NOMO-1 treated with dmso at 0.1 percent for 144 hours (cell line): ENCODE measurements at regions not wholly inside any gene's neighbourhood (a gene's known extent, or its start where the extent isn't known, plus 50 kb on each side); places are given as distances from the start of the nearest gene placed in this dataset.

ENCODE experiments used
- DNase-seq: peaks from one replicate; lab custom pipeline; 2025; ENCODE audit not compliant: unreplicated experiment; lab: John Stamatoyannopoulos, UW

GRCh38 chr16:85254051-85254450 lies 141.8 kb upstream of the CIBAR2 start:
- DNase-seq: no peak

- DNase-seq: no peak
These were observed 142.6 kb upstream of the CIBAR2 start for GRCh38 chr16:85254921-85255320.

- DNase-seq: no peak
These were observed 143.5 kb upstream of the CIBAR2 start for GRCh38 chr16:85255777-85256176.

GRCh38 chr16:85256190-85256739 lies 144.0 kb upstream of the CIBAR2 start:
- DNase-seq: no peak

GRCh38 chr16:85257483-85257882 lies 145.2 kb upstream of the CIBAR2 start:
- no peak for DNase-seq

DNA sequence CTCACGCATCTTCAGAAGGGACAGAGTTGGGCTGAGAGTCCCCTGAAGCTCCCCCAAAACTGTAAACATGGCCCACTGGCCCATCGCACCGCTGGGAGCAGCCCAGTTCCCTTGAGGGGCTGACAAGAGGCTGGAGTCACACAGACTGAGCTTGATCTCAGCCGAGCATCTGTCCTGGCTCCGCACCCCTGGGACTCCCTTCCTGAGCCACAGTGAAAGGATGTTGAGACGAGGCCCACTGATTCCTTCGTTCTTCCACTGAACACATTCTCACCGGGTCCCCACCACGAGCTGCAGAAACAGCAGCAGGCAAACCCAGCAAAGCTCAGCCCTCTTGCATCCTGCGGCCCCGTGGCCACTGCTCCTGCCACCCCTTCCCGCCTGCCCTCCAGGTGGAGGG lies 145.9 kb upstream of the CIBAR2 start:
- DNase-seq: no peak

DNA sequence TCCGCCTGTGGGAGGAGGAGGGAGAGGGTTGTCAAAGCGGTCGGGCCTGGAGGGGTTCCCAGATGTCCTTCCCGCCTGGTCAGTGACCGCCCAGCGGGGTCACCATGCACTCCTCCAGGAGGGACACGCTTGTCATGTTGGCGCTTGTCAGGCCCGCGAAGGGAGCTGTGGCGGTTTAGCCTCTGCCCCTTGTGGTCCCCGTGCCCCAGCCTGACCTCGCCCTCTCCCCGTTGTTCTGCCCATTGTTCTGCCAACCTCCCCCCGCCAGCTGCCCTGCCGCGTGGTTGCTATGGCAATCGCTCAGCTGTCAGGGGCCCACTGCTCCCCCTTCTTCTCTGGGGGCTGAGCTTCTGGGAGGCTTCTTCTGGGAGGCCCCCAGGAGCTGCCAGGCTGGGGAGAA lies 146.4 kb upstream of the CIBAR2 start:
- no peak for DNase-seq

DNA sequence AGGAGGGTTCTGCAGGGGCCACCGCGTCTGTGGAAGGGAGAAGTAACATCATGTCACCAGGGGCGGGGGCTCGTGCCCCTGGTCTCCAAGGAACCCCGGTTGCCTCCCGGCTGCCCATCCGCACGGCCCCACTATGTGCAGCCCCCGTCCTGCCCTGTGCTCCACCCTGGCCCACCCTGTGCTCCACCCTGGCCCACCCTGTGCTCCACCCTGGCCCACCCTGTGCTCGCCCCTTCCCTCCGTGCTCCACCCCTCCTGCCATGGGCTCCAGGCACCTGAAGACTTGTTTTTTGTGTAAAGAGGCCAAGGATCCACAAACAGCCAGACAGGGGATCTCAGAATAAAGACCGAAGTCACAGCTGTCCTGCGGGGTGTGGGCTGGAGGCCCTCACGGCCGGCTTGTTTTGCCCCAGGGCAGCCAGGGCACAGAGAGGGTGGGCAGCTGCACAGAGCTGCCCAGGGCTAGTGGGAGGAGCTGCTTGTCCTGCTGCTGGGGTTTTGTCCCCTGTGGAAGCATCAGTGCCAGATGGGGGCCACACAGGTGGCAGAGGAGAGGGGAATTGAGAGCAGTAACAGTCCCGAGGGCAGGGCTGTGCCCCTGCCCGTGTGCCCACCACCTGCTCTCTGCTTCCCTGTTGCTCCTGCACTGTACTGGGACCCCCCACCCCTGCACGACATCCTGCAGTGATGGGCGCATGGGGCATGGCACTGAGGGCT lies 147.0 kb upstream of the CIBAR2 start:
- no peak for DNase-seq

- DNase-seq: no peak
These were observed 147.5 kb upstream of the CIBAR2 start for GRCh38 chr16:85259832-85260167.

DNA sequence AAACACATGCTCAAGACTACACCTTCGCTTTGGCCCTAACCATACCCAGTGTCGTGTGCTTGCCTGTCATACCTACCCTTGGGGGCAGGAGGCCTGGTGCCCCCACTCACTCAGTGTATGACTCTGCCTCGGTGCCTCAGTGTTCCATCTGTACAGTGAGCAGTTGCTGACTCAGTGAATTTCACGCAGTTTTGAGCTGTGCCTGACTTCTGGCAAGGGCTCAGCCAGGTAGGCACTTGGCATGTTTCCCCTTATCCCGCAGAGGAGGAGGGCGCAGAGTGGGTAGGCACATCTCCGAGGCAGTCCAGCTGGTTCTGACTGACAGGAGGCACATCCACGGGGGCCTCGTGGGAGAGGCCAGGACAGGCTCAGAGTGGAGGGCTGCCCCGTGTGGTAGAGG lies 148.9 kb upstream of the CIBAR2 start:
- DNase-seq: no peak

- DNase-seq: no peak
These were observed 149.6 kb upstream of the CIBAR2 start for GRCh38 chr16:85261657-85262557.

- no peak for DNase-seq
These were observed 150.4 kb upstream of the CIBAR2 start for GRCh38 chr16:85262558-85263238.

GRCh38 chr16:85263239-85263585 lies 150.9 kb upstream of the CIBAR2 start:
- DNase-seq: no peak

DNA sequence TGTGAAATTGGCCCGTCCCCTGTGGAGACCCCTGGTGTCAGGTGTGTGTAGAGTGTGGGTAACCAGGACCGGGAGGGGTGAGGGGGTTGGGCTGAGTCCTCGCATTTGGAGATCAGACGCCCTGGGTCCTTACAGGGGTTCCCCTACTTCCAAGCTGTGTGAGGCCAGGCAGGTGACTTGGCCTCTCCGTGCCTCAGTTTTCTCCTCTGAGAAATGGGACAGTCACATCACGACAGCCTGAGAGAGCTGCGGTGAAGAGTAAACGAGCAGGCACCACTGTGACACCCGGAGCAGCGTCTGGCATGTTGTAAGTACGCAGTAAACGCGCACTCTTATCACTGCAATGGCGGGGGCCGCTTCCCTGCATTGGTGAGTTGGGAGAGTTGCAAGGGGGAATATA lies 152.5 kb upstream of the CIBAR2 start:
- DNase-seq: no peak

GRCh38 chr16:85265161-85265784 lies 153.0 kb upstream of the CIBAR2 start:
- no peak for DNase-seq

- no peak for DNase-seq
These were observed 153.5 kb upstream of the CIBAR2 start for GRCh38 chr16:85265810-85266209.

- no peak for DNase-seq
These were observed 154.6 kb upstream of the CIBAR2 start for GRCh38 chr16:85266857-85267256.

DNA sequence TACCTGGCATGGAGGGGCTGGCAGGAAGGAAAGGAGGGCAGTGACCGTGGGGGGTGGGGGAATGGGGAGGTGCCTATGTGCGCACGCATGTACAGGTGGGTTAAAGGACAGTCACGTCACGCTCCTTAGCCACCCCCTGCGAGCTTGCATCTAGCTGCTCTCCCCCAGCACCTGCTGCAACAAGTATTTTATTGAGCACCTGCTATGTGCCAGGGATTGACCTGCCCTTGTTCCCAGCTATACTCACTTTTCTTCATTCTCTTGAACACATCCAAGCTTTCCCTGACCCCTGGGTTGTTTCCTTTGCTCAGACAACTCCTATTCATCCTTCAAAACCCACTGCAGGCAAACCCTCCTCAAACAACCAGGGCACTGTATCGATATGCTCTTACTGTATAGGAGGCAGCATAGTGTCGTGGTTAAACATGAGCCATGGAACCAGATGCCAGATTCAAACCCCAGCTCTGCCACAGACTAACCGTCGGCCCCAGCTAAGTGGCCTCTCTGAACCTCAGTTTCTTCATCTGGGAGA lies 155.2 kb upstream of the CIBAR2 start:
- no peak for DNase-seq

GRCh38 chr16:85269165-85269564 lies 156.9 kb upstream of the CIBAR2 start:
- no peak for DNase-seq

DNA sequence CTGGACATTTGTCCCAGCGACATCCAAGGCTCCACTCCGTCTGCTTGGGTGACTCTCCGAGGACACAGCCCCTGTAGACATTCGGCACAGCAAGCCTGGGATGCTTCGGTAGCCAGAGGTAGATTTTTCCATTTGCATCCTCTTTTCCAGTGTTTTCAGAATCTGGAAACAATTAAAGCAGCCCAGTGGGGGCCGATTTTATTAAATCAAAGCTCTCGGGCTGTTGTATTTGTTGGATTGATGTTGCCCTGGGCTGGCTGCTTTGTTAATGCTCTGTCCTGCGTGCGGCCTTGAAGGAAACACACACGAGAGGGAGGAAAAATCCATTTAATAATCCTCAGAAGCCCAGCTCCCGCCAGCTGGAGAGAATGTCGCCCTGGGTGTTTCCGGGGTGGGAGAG lies 158.1 kb upstream of the CIBAR2 start:
- no peak for DNase-seq

- DNase-seq: no peak
These were observed 158.9 kb upstream of the CIBAR2 start for GRCh38 chr16:85271198-85271597.
